Activated CD8-positive, alpha-beta memory T cell treated with anti-CD3 and anti-CD28 coated beads for 1 hour (primary cell): ENCODE measurements at regions not wholly inside any gene's neighbourhood (a gene's known extent, or its start where the extent isn't known, plus 50 kb on each side); places are given as distances from the start of the nearest gene placed in this dataset.
"Not testable (repeated sequence)": the region's sequence is repeated elsewhere in the genome, so short reads cannot be mapped to it uniquely, and the experiment has no call there.

Source experiments
- DNase-seq, 2 donors: peaks; one replicate each; pipeline ENCODE4 v3.0.0-alpha.2; 2020; ENCODE audit warnings: low read depth in 1 of 2; ENCODE audit errors: extremely low read depth in 1 of 2

GRCh38 chr1:56285554-56286402, 293.6 kb downstream of the PLPP3 start:
- DNase-seq, result no peak

GRCh38 chr1:56284928-56285327, 294.4 kb downstream of the PLPP3 start:
- no peak for DNase-seq

GRCh38 chr1:56278061-56278460, 301.3 kb downstream of the PLPP3 start:
- DNase-seq, result no peak

GRCh38 chr1:56268519-56269140, 310.7 kb downstream of the PLPP3 start:
- no peak for DNase-seq

- no peak for DNase-seq
Observed at GRCh38 chr1:56267611-56268010, 311.8 kb downstream of the PLPP3 start.

- DNase-seq, result no peak
Observed at GRCh38 chr1:56266359-56266758, 313.0 kb downstream of the PLPP3 start.

- no peak for DNase-seq
Observed at GRCh38 chr1:56265216-56265615, 314.1 kb downstream of the PLPP3 start.

GRCh38 chr1:56263908-56264307, 315.5 kb downstream of the PLPP3 start:
- no peak for DNase-seq

- DNase-seq, result no peak
Observed at GRCh38 chr1:56258371-56258770, 321.0 kb downstream of the PLPP3 start.

GRCh38 chr1:56257726-56258125, 321.6 kb downstream of the PLPP3 start:
- no peak for DNase-seq

- DNase-seq, result no peak
Observed at GRCh38 chr1:56256153-56257000, 323.0 kb downstream of the PLPP3 start.

- no peak for DNase-seq
Observed at GRCh38 chr1:56255516-56256152, 323.7 kb downstream of the PLPP3 start.

- DNase-seq, result no peak
Observed at GRCh38 chr1:56254130-56254529, 325.2 kb downstream of the PLPP3 start.

- DNase-seq, result no peak
Observed at GRCh38 chr1:56250809-56251208, 328.6 kb downstream of the PLPP3 start.

- no peak for DNase-seq
Observed at GRCh38 chr1:56249234-56249633, 330.1 kb downstream of the PLPP3 start.

- DNase-seq, result no peak
Observed at GRCh38 chr1:56248138-56248537, 331.2 kb downstream of the PLPP3 start.

GRCh38 chr1:56246726-56247125, 332.6 kb downstream of the PLPP3 start:
- not testable (repeated sequence) for DNase-seq

- DNase-seq, result no peak
Observed at GRCh38 chr1:56240400-56240799, 339.0 kb downstream of the PLPP3 start.

GRCh38 chr1:56237491-56238064, 341.8 kb downstream of the PLPP3 start:
- no peak for DNase-seq

GRCh38 chr1:56236688-56237087, 342.7 kb downstream of the PLPP3 start:
- no peak for DNase-seq
